Activated CD4-positive, alpha-beta T cell treated with anti-CD3 and anti-CD28 coated beads for 36 hours (primary cell): ENCODE measurements at regions not wholly inside any gene's neighbourhood (a gene's known extent, or its start where the extent isn't known, plus 50 kb on each side); places are given as distances from the start of the nearest gene placed in this dataset.
"Not testable (repeated sequence)": the region's sequence is repeated elsewhere in the genome, so short reads cannot be mapped to it uniquely, and the experiment has no call there.

Experiments used
- ATAC-seq: fragments of 200-7000 bp; cut with Tn5 transposase; one replicate; pipeline ENCODE4 v1.10.0; 2021; ENCODE audit warnings: mild to moderate bottlenecking, moderate library complexity
- CTCF ChIA-PET: fragments of 350-600 bp; sonication (Branson Sonifier 250); formaldehyde crosslinking; loops from one replicate; lab custom pipeline; 2021; ENCODE audit warnings: antibody characterized with exemption; lab: Charles Lee
- POLR2A ChIA-PET: fragments of 350-600 bp; sonication (Branson Sonifier 250); formaldehyde crosslinking; loops from one replicate; lab custom pipeline; 2021; ENCODE audit warnings: antibody characterized with exemption, inconsistent platforms; lab: Charles Lee
- DNase-seq: peaks from one replicate; pipeline ENCODE4 v3.0.0-alpha.2; 2020
- H3K27ac Mint-ChIP-seq: one replicate; pipeline ENCODE4 v1.8.0; 2021; ENCODE audit warnings: mixed read lengths
- H3K27me3 Mint-ChIP-seq: one replicate; pipeline ENCODE4 v1.8.0; 2021; ENCODE audit warnings: mixed read lengths
- H3K36me3 Mint-ChIP-seq: one replicate; pipeline ENCODE4 v1.8.0; 2021; ENCODE audit warnings: low read depth, mixed read lengths
- H3K4me1 Mint-ChIP-seq: one replicate; pipeline ENCODE4 v1.8.0; 2021; ENCODE audit warnings: mixed read lengths
- H3K4me3 Mint-ChIP-seq: one replicate; pipeline ENCODE4 v1.8.0; 2021; ENCODE audit warnings: mild to moderate bottlenecking, moderate library complexity, mixed read lengths
- H3K9me3 Mint-ChIP-seq: one replicate; pipeline ENCODE4 v1.8.0; 2021; ENCODE audit warnings: low read depth, mixed read lengths
- intact Hi-C, 2 experiments: fragments of 100-400 bp; cut with DNase I in 1 of 2; cut with micrococcal nuclease in 1 of 2; formaldehyde crosslinking; loops; one replicate each; pipeline versions ENCODE4 v1.14.2 to v1.15.1; 2022 to 2024; cut with DNase I, micrococcal nuclease

DNA sequence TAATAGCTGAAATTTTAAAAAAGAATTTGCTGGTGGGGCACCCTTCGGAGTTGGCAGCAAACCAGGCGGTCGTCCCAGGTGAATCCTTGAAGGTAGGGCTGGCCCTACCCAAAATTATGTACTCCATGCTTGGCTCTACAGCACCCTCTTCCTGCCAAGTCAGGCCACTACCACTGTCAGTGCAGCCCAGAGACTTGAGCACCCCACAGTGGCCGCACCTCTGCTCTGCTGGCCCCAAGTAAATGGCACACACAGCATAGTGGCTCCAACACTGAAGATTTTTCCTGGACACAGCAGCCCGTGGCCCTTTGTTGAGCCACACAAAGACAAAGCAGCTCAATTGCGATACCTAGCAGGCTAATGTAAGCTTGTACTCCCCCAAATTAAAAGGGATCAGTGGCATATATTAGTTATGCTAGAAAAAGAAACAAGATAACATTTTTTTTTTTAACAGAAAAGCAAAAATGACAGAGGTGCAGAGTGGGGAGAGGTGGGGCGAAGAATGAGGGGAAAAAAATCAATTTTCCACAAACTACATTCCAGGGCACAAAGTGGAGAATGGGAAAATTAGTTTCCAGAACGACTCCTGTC, 250.5 kb downstream of the UACA start:
- intact Hi-C loops = loop anchor here in 1 of 2 experiments (1.0 kb wide), 1 partner anchor 1037 kb away; no protein-coding TSS in a partner anchor
- Mint-ChIP-seq H3K9me3 (peaks cover 23% of the 10 kb centered on the region), H3K27me3 (peaks cover 2% of the 10 kb centered on the region), H3K4me1 (peaks cover 25% of the 10 kb centered on the region), H3K4me3 (no peak overlapping the region), H3K36me3 (peaks cover 18% of the 10 kb centered on the region), H3K27ac (no peak overlapping the region)
- ATAC-seq (peak; percentile 88), DNase-seq (peak; percentile 89)
- POLR2A ChIA-PET = no interaction called here
- CTCF ChIA-PET = interaction anchor here (0.6 to 1.9 kb wide), 20 partner anchors 8 to 1036 kb away, joined by 3 to 9 read pairs (median 4); no protein-coding TSS in a partner anchor

DNA sequence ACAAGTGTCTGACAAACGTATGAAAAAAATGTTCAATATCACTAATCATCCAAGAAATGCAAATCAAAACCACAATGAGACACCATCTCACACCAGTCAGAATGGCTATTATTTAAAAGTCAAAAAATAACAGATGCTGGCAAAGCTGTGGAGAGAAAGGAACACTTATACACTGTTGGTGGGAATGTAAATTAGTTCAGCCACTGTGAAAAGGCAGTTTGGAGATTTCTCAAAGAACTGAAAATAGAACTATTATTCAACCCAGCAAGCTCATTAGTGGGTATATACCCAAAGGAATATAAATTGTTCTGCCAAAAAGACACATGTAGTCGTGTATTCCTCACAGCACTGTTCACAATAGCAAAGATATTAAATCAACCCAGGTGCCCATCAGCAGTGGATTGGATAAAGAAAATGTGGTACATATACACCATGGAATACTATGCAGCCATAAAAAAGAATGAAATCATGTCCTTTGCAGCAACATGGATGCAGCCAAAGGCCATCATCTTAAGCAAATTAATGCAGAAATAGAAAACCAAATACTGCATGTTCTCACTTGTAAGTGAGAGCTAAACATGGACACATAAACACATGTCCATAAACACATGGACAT, 251.3 kb downstream of the UACA start:
- H3K4me3 Mint-ChIP-seq, POLR2A ChIA-PET, H3K27ac Mint-ChIP-seq, ATAC-seq, H3K27me3 Mint-ChIP-seq, DNase-seq: not testable (repeated sequence)
- H3K4me1 Mint-ChIP-seq = peaks cover 33% of the 10 kb centered on the region
- intact Hi-C loops = loop anchor here in 1 of 2 experiments (1.0 kb wide), 1 partner anchor 1036 kb away; no protein-coding TSS in a partner anchor
- CTCF ChIA-PET = interaction anchor here (0.7 to 1.9 kb wide), 17 partner anchors 9 to 1036 kb away, joined by 3 to 9 read pairs (median 4); no protein-coding TSS in a partner anchor
- peaks cover 23% of the 10 kb centered on the region for H3K9me3 Mint-ChIP-seq
- H3K36me3 Mint-ChIP-seq = peaks cover 18% of the 10 kb centered on the region

DNA sequence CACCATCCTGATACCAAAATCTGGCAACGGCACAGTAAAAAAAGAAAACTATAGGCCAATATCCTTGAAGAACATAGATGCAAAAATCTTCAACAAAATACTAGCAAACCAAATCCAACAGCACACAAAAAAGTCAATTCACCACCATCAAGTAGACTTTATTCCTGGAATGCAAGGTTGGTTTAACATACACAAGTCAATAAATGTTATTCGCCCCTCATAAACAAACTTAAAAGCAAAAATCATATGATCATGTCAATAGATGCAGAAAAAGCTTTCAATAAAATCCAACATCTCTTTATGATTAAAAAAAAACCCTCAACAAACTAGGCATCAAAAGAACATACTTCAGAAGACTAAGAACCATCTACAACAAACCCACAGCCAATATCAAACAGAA, 252.9 kb downstream of the UACA start:
- ChIA-PET CTCF (interaction anchor here (0.8 to 1.8 kb wide), 4 partner anchors 18 to 1042 kb away, joined by 3 to 8 read pairs (median 4); no protein-coding TSS in a partner anchor), POLR2A (no interaction called here)
- Mint-ChIP-seq H3K4me3 (no peak overlapping the region), H3K9me3 (peaks cover 25% of the 10 kb centered on the region), H3K36me3 (peaks cover 18% of the 10 kb centered on the region), H3K27me3 (no peaks in the 10 kb centered on the region), H3K27ac (no peak overlapping the region), H3K4me1 (peaks cover 49% of the 10 kb centered on the region)
- no peak for ATAC-seq
- intact Hi-C loops = no loop called here
- DNase-seq = no peak

DNA sequence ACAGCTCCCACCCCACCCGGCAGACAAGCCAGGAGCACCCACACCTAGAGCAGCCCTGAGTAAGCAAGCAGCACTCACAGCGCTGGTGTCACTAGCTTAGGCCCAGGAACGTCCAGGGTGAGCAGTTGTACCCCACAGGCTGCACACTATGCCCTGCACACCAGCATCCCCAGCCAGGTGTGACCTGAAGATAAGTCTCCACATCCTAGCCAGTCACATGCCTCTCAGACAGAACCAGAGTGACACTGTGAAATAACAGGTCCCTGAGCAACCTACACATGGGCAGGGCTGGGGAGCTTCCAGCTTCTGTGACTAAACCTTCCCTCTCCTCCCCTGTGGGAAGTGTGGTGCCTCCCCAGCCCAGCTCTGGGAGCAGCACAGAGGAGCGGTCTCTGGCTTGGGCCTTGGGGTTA, 253.6 kb downstream of the UACA start:
- peaks cover 55% of the 10 kb centered on the region for H3K4me1 Mint-ChIP-seq
- H3K36me3 Mint-ChIP-seq = peaks cover 18% of the 10 kb centered on the region
- CTCF ChIA-PET = interaction anchor here (0.6 to 1.8 kb wide), 6 partner anchors 10 to 48 kb away, joined by 3 to 8 read pairs (median 4); no protein-coding TSS in a partner anchor
- H3K9me3 Mint-ChIP-seq = peaks cover 25% of the 10 kb centered on the region
- ATAC-seq = no peak
- intact Hi-C loops = loop anchor here (2.0 to 5.0 kb wide), 3 partner anchors 17 to 792 kb away; no protein-coding TSS in a partner anchor
- no peaks in the 10 kb centered on the region for H3K27me3 Mint-ChIP-seq
- no peak for DNase-seq
- peak overlapping the region; percentile 69 for H3K27ac Mint-ChIP-seq
- POLR2A ChIA-PET = interaction anchor here (1.0 kb wide), 1 partner anchor 19 kb away, joined by 3 read pairs; no protein-coding TSS in a partner anchor
- no peak overlapping the region for H3K4me3 Mint-ChIP-seq

DNA sequence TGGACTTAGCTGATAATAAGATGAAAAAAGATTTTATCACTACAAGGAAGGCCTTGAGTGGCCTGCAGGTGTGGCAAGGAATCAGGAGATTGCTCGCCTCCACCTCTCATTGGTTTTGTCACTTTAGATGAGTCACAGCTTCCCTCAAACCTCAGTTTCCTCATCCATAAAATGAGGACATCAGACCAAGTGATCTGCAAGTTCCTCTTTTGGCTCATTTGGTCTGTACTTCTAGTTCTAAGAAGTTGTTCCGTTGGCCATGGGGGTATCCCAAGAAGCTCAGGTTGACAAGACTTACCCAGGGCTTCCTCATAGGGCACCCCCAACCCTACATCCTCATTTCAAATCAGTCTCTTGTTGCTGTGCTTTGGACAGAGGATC, 254.1 kb downstream of the UACA start:
- CTCF ChIA-PET = interaction anchor here (0.8 to 1.8 kb wide), 5 partner anchors 9 to 48 kb away, joined by 3 to 8 read pairs (median 4); no protein-coding TSS in a partner anchor
- Mint-ChIP-seq H3K27me3 (no peaks in the 10 kb centered on the region), H3K9me3 (peaks cover 25% of the 10 kb centered on the region), H3K27ac (peak overlapping the region; percentile 69), H3K4me3 (no peak overlapping the region), H3K4me1 (peaks cover 59% of the 10 kb centered on the region), H3K36me3 (peaks cover 18% of the 10 kb centered on the region)
- ATAC-seq (no peak), DNase-seq (no peak)
- POLR2A ChIA-PET = interaction anchor here (0.7 to 1.0 kb wide), 2 partner anchors 17 to 18 kb away, joined by 3 read pairs; no protein-coding TSS in a partner anchor
- intact Hi-C loops = loop anchor here (2.0 to 5.0 kb wide), 3 partner anchors 16 to 792 kb away; no protein-coding TSS in a partner anchor

DNA sequence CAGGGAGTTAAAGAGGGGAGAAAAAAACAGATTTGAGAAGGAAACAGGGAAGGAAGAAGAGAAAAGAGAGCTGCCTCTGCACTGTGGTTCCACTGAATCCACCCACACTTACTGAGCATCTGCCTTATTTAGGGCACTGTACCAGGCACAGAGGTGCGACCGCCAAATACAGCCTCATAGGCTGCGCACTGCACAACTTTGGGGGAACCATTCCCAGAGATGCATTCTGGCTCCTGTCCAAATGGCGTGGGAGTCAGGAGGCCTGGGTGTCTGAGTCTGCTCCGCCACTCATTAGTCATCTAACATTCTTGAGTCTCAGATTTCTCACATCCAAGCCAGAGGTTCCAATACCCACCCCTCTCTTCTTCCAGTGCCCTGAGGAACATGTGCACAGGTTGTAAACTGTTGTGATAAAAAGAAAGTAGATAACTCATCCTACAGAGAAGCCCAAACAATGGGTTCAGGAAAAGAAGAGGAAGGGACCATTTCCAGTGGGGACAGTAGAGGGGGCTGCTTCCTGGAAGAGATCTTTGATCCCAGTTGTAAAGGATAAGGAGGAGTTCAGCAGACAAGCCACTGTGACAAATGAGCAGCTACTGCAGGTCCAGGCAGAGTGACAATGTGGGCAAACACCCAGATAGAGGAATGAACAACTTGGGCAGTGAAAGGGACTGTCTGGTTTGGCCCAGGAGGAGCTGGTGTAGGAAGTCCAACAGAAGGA, 254.6 kb downstream of the UACA start:
- intact Hi-C loops = loop anchor here (1.0 to 5.0 kb wide), 4 partner anchors 16 to 791 kb away; no protein-coding TSS in a partner anchor
- Mint-ChIP-seq H3K27ac (peak overlapping the region; percentile 69), H3K4me3 (peak overlapping the region; percentile 5), H3K27me3 (no peaks in the 10 kb centered on the region), H3K4me1 (peaks cover 65% of the 10 kb centered on the region), H3K9me3 (peaks cover 25% of the 10 kb centered on the region), H3K36me3 (peaks cover 18% of the 10 kb centered on the region)
- ChIA-PET POLR2A (interaction anchor here (0.7 to 1.0 kb wide), 2 partner anchors 16 to 18 kb away, joined by 3 read pairs; no protein-coding TSS in a partner anchor), CTCF (interaction anchor here (0.8 to 1.8 kb wide), 5 partner anchors 16 to 47 kb away, joined by 3 to 8 read pairs (median 3); no protein-coding TSS in a partner anchor)
- ATAC-seq (peak; percentile 21), DNase-seq (peak; percentile 78)

DNA sequence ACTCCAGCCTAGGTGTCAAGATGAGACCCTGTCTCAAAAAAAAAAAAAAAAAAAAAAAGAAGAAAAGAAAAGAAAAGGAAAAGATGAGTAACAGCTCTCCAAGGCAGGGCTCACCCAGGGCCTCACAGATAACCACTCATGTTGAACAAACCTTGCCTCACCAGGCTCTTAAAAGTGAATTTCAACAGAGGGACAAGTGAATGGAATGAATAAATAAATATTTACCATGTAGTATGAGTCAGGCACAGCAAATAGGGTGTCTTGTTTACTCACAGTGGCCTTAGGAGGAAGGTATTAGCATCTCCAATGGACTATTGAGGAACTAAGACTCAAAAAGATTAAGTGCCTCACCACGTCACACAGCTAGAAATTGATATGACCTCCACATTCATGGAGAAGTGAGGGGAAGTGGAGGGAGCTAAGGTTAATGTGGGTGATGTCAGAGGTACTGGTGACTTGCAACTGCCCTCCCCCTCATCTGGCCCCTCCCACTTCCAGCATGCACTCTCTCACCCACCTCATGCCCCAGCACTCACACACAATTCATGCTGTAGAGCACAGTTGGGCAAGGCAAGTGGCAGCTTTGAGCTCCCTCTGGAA, 255.5 kb downstream of the UACA start:
- ChIA-PET POLR2A (interaction anchor here (0.7 kb wide), 1 partner anchor 804 kb away, joined by 3 read pairs; no protein-coding TSS in a partner anchor), CTCF (interaction anchor here (1.0 kb wide), 1 partner anchor 40 kb away, joined by 3 read pairs; no protein-coding TSS in a partner anchor)
- intact Hi-C loops = loop anchor here (1.0 to 5.0 kb wide), 5 partner anchors 15 to 791 kb away; no protein-coding TSS in a partner anchor
- Mint-ChIP-seq H3K27ac (peak overlapping the region; percentile 42), H3K4me3 (no peak overlapping the region), H3K9me3 (peaks cover 25% of the 10 kb centered on the region), H3K36me3 (peaks cover 18% of the 10 kb centered on the region), H3K27me3 (no peaks in the 10 kb centered on the region), H3K4me1 (peaks cover 71% of the 10 kb centered on the region)
- peak; percentile 28 for ATAC-seq
- peak; percentile 79 for DNase-seq

DNA sequence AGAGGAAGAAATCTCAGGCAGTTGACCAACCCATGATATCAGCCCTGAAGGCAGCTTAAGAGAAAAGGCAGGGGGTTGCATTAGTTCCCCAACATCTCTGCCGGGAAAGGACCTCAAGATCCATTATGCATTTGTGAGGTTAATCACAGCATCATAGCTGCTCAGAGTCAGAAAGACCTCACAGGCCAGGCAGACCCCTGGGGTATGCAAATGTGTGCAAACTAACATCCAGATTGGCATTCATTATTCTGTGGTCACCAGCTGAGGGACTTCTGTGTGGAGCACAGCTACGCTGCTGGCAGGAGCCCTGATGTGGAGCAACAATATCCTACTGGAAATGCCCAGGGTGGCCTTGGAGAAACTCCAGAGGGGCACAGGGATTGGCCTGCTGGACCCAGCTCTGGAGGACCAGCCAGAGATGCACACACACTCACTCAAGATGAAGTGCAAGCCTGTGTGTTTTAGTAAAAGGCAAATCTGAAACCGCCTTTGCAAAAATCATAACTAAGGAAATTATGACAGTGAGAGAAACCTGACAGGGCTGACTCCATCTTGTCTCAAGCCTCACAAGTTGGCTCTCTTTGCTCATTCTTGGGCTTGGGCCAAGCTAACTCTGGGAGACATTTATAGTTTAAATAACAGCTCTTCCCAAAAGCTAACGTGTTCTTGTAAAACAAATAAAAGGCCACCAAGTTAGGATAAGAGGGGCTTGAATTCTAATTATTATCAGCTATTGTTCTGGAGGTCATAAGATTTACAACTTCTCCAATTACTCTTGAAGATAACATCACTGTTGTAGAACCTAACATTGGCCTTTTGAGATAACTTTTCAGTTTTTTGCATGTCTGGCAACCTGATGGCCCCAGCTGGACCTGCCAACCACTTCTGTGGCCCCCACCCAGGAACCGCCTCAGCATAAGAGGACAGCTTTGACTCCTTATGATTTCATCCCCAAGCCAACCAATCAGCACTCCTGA, 257.1 kb downstream of the UACA start:
- DNase-seq (no peak), ATAC-seq (no peak)
- Mint-ChIP-seq H3K27ac (no peak overlapping the region), H3K27me3 (no peaks in the 10 kb centered on the region), H3K9me3 (peaks cover 18% of the 10 kb centered on the region), H3K36me3 (peaks cover 17% of the 10 kb centered on the region), H3K4me1 (peaks cover 80% of the 10 kb centered on the region), H3K4me3 (no peak overlapping the region)
- intact Hi-C loops = loop anchor here (1.0 to 5.0 kb wide), 5 partner anchors 14 to 789 kb away; no protein-coding TSS in a partner anchor
- CTCF ChIA-PET = interaction anchor here (0.7 to 3.6 kb wide), 8 partner anchors 10 to 41 kb away, joined by 3 to 18 read pairs (median 5); no protein-coding TSS in a partner anchor
- POLR2A ChIA-PET = interaction anchor here (0.5 to 2.3 kb wide), 3 partner anchors 14 to 28 kb away, joined by 5 to 14 read pairs (median 5); no protein-coding TSS in a partner anchor

DNA sequence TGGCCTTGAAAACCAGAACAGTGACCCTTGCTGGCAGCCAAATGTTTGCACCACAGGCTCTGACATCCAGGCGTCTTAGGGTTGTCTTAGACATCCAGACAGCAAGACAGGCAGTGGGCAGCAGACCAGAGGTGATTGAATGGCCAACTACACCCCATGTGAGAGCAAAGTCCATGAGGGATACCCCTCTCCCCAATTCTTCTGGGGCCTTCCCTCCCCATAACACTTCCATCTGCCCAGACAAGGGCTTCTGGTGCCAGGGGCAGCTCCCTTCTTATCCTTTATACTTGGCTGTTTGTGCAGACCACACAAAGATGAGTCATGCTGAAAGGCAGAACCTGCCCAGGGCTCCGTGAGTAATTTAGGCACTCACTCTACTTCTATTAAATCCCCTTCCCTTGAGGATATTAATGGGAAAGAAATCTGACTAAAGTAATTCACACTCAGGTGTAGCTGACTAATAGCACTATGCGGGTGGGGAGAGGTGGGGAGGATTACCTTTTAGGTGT, 257.9 kb downstream of the UACA start:
- intact Hi-C loops = loop anchor here (1.0 to 5.0 kb wide), 5 partner anchors 13 to 788 kb away; no protein-coding TSS in a partner anchor
- Mint-ChIP-seq H3K27me3 (no peaks in the 10 kb centered on the region), H3K4me3 (no peak overlapping the region), H3K9me3 (peaks cover 12% of the 10 kb centered on the region), H3K27ac (no peak overlapping the region), H3K4me1 (peaks cover 81% of the 10 kb centered on the region), H3K36me3 (peaks cover 13% of the 10 kb centered on the region)
- ATAC-seq (peak; percentile 40), DNase-seq (peak; percentile 52)
- ChIA-PET CTCF (interaction anchor here (0.7 to 3.6 kb wide), 13 partner anchors 9 to 1029 kb away, joined by 3 to 18 read pairs (median 5); no protein-coding TSS in a partner anchor), POLR2A (interaction anchor here (0.5 to 2.3 kb wide), 5 partner anchors 14 to 1218 kb away, joined by 3 to 14 read pairs (median 5); no protein-coding TSS in a partner anchor)
